ENCODE measurements at regions not wholly inside any gene's neighbourhood (a gene's known extent, or its start where the extent isn't known, plus 50 kb on each side); places are given as distances from the start of the nearest gene placed in this dataset.

DNA sequence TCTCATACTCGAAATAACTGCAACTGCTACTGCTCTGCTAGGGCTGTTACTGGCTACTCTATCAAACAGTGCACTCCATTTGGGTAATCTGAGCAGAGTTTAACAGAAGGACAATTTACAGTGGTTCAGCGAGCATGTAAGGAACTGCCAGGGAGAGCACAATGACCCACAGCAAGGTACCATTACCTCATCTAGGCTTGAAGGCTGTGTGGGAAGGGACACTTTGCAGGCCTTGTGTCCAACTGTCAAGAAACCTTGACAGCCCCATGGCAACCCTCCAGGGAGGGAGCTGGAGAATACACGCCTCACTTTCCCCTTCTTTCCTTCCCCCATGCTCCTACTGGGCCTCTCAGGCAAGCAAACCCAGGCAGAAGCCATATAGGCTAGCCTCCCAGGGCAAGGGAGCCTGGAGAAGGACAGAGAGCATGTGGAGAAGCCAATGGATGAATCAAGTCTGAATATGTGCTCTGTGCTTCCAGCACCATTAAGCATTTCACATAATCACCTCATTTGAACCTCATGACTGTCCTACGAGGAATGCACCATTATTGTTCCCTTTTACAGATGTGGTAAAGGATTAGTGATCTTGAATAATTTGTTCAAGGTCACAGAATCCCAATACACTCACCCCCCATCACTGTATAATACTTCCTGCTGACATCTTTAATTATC lies 49.9 kb upstream of the JAK2 start:
- ChIA-PET CTCF (interaction anchor here (5.4 kb wide), 1 partner anchor 11 kb away, joined by 23 read pairs; no protein-coding TSS in a partner anchor), POLR2A (no interaction called here)
- no peak for DNase-seq (ENCODE audit: extremely low spot score)
- TF ChIP-seq, protein P1, sequence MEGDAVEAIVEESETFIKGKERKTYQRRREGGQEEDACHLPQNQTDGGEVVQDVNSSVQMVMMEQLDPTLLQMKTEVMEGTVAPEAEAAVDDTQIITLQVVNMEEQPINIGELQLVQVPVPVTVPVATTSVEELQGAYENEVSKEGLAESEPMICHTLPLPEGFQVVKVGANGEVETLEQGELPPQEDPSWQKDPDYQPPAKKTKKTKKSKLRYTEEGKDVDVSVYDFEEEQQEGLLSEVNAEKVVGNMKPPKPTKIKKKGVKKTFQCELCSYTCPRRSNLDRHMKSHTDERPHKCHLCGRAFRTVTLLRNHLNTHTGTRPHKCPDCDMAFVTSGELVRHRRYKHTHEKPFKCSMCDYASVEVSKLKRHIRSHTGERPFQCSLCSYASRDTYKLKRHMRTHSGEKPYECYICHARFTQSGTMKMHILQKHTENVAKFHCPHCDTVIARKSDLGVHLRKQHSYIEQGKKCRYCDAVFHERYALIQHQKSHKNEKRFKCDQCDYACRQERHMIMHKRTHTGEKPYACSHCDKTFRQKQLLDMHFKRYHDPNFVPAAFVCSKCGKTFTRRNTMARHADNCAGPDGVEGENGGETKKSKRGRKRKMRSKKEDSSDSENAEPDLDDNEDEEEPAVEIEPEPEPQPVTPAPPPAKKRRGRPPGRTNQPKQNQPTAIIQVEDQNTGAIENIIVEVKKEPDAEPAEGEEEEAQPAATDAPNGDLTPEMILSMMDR (IDR thresholded peaks at IDR 0.05; ENCODE audit: control extremely low read depth, extremely low read depth, low read depth, missing control alignments): no peak
